PFSK-1 (cell line): ENCODE measurements at regions not wholly inside any gene's neighbourhood (a gene's known extent, or its start where the extent isn't known, plus 50 kb on each side); places are given as distances from the start of the nearest gene placed in this dataset.

ENCODE experiments used
- POLR2AphosphoS5 ChIP-seq: IDR thresholded peaks from 2 replicates; pipeline ENCODE4 v1.6.1; 2012; ENCODE audit warnings: low read depth, mild to moderate bottlenecking, control low read depth, low read length, moderate library complexity
- REST ChIP-seq, 2 experiments: IDR thresholded peaks; 2 replicates each; pipeline versions ENCODE4 v1.6.1 to v1.8.0; 2011 to 2012; ENCODE audit warnings: low read depth in 2 of 2, low read length in 2 of 2, control low read depth in 1 of 2, inconsistent platforms in 1 of 2, mild to moderate bottlenecking in 1 of 2, moderate library complexity in 1 of 2; ENCODE audit not compliant: insufficient read depth in 1 of 2
- TAF1 ChIP-seq: IDR thresholded peaks from 2 replicates; pipeline ENCODE4 v1.6.1; 2012; ENCODE audit warnings: low read length, control low read depth, borderline replicate concordance; ENCODE audit not compliant: insufficient read depth

GRCh38 chr12:60216226-60216625 lies 620.4 kb downstream of the SLC16A7 start:
- TF ChIP-seq TAF1 (no peak), POLR2AphosphoS5 (no peak), REST (IDR thresholded peaks at IDR 0.05; ENCODE audit: insufficient read depth in 1 of 2, low read depth in 2 of 2, low read length in 2 of 2) (no peak)
